ENCODE measurements at regions not wholly inside any gene's neighbourhood (a gene's known extent, or its start where the extent isn't known, plus 50 kb on each side); places are given as distances from the start of the nearest gene placed in this dataset.
"Not testable (repeated sequence)": the region's sequence is repeated elsewhere in the genome, so short reads cannot be mapped to it uniquely, and the experiment has no call there.

- not testable (repeated sequence) for H3K9me3 Mint-ChIP-seq, H3K4me1 Mint-ChIP-seq, H3K27ac Mint-ChIP-seq, H3K27me3 Mint-ChIP-seq, H3K4me3 Mint-ChIP-seq, ATAC-seq
- peaks cover 65% of the 10 kb centered on the region for H3K36me3 Mint-ChIP-seq
Measured at GRCh38 chr16:29255957-29256356, 150.6 kb downstream of the NPIPB11 start.

DNA sequence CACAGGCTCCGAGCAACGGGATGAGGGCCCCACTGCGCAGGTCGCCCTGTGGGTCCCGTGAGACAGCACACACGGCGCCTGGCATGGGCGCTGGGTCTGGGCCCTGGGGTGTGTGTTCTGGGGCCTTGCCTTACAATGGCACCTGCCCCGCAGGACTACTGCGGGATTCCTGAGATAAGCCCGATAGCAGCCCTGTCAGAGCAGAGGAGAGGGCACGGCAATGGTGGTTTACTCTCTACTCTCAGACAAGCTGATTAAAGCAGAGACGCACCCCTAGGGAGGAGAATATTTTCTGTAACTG, 151.1 kb downstream of the NPIPB11 start:
- H3K4me3 Mint-ChIP-seq, H3K9me3 Mint-ChIP-seq, H3K27ac Mint-ChIP-seq, ATAC-seq, H3K27me3 Mint-ChIP-seq, H3K4me1 Mint-ChIP-seq: not testable (repeated sequence)
- peaks cover 70% of the 10 kb centered on the region for H3K36me3 Mint-ChIP-seq

DNA sequence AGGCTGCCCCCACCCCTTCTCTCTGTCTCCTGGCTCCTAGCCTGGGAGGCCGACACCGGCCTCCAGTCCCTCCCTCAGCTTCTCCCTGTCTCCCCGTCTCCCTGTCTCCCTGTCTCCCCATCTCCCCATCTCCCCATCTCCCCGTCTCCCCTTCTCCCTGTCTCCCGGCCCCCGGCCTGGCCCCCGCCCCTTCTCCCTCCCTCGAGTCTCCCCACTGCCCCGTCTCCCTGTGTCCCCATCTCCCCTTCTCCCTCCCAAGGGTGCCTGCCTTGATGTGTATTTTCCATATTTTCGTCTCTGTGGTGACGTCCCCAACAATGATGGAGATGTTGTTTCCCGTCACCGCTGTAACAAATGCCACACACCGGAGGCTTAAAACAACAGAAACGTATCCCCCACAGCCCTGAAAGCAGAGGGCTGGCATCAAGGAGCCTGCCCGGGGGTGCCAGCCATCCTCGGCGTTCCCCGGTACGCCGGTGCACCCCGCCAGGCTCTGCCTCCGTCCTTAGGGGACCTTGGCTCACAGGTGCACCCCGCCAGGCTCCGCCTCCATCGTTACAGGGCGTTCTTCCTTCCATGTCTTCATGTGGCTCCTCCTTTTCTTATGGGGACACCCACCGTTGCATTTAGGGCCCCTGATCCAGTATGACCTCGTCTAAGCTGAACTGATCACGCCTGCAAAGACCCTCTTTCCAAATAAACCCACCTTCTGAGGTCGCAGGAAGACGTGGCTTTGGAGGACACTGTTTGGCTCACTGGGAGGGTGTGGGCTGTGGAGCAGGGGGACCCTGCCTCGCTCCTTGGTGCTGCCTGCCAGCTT, 151.6 kb downstream of the NPIPB11 start:
- Mint-ChIP-seq H3K4me1 (no peaks in the 10 kb centered on the region), H3K4me3 (no peak overlapping the region), H3K36me3 (peaks cover 71% of the 10 kb centered on the region), H3K9me3 (no peaks in the 10 kb centered on the region), H3K27me3 (no peaks in the 10 kb centered on the region), H3K27ac (no peak overlapping the region)
- ATAC-seq, result no peak

DNA sequence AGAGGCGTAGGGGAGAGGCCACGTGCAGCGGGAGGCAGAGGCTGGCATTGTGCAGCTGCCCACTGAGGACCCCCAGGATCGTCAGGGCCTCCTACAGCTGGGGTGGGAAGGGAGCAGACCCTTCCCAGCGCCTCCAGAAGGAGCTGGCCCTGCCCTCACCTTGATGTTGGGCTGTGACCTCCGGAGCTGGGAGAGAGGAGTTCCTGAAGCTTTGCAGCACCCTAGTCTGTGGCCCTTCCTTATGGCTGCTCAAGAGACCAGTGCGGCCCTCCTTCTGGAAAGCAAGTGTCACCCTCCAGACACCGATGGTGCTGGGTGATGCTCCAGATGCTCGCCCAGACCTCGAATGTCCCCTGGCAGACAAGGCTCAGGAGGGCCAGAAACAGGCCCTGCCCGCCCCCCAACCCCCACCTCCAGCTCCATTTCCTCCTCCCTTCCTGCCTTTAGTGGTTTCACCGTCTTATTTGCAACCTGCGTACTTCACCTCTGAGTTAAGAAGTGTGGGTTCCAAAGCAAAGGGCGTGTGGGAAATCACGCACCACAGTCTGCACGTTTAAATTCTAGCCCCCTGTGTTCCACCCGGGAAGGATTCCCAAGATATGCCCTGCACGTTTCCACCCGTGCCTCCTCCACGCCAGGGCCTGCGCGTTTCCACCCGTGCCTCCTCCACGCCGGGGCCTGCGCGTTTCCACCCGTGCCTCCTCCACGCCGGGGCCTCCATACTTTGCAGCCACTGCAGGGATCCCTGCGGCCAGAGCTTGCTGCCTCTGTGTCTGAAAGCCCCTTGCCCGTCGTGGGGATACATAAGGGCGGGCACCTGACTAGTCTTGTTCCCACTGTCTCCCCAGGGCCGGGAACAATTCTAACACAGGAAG, 152.6 kb downstream of the NPIPB11 start:
- not testable (repeated sequence) for H3K27ac Mint-ChIP-seq, H3K9me3 Mint-ChIP-seq, H3K27me3 Mint-ChIP-seq, H3K4me3 Mint-ChIP-seq, H3K4me1 Mint-ChIP-seq, ATAC-seq
- peaks cover 79% of the 10 kb centered on the region for H3K36me3 Mint-ChIP-seq

DNA sequence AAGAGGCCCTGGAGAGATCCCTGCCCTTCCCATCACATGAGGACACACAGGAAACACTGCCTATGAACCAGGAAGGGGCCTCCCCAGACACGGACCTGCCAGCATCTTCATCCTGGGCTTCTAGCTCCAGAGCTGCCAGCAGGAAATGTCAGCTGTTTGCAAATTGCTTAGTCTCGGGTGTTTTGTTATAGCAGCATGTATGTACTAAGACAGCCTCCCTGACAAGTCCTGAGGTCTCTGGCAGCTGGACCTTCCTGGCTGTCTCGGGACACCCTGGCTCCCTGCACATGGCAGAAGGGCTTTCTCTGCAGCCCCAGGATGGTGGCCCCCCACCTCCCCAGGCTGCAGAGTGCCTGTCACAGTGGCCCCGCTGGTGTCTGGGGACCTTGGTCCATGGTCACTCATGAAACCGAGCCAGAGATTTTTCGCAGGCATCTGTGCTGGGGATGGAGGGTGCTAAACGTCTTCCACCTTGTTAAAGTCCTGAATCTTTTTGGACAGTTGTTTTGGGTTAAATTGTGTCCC, 153.4 kb downstream of the NPIPB11 start:
- H3K36me3 Mint-ChIP-seq, result peaks cover 81% of the 10 kb centered on the region
- not testable (repeated sequence) for H3K27me3 Mint-ChIP-seq, H3K4me1 Mint-ChIP-seq, H3K27ac Mint-ChIP-seq, ATAC-seq, H3K4me3 Mint-ChIP-seq, H3K9me3 Mint-ChIP-seq

DNA sequence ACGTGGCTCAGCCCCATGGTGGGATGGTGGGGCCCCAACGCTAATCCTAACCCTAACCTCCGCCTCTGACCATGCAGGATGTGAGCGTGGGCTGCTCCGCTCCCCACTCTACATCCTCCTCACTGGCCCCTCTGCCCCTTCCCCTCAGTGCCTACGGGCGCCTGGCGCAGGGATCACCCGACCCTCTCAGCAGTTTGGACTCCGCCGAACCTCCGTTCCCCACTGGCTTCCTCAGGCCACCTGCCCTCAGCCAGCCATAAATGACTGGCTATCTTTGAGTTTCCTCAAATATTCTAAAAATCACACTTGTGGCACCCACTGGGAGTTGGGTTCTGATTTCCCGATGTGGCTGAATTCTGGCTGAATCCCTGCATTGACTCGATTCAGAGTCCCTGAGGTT, 154.2 kb downstream of the NPIPB11 start:
- ATAC-seq, H3K4me1 Mint-ChIP-seq, H3K27me3 Mint-ChIP-seq, H3K4me3 Mint-ChIP-seq, H3K9me3 Mint-ChIP-seq, H3K27ac Mint-ChIP-seq: not testable (repeated sequence)
- peaks cover 79% of the 10 kb centered on the region for H3K36me3 Mint-ChIP-seq

DNA sequence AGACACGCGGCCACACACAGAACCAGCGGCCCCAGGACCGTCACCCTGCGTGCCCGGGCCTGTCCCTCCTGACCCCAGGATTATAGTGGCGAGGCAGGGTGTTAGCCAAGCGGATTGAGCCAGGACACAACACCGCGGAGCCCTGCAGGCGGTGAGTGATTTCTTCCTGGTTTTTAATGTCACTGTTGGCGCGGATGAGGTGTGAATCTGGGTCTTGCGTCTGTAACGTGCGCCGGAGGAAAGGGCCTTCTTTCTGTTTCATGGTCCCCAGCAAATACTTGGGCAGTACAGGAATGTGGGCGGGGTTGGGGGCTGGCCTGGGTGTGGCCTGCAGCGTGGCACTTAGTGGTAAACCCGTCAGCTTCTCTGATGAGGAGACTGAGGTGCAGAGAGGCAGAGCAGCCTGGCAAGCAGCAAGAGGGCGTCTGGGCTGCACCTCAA, 154.9 kb downstream of the NPIPB11 start:
- ATAC-seq, H3K4me3 Mint-ChIP-seq, H3K27ac Mint-ChIP-seq, H3K4me1 Mint-ChIP-seq, H3K9me3 Mint-ChIP-seq, H3K27me3 Mint-ChIP-seq: not testable (repeated sequence)
- H3K36me3 Mint-ChIP-seq, result peaks cover 79% of the 10 kb centered on the region

DNA sequence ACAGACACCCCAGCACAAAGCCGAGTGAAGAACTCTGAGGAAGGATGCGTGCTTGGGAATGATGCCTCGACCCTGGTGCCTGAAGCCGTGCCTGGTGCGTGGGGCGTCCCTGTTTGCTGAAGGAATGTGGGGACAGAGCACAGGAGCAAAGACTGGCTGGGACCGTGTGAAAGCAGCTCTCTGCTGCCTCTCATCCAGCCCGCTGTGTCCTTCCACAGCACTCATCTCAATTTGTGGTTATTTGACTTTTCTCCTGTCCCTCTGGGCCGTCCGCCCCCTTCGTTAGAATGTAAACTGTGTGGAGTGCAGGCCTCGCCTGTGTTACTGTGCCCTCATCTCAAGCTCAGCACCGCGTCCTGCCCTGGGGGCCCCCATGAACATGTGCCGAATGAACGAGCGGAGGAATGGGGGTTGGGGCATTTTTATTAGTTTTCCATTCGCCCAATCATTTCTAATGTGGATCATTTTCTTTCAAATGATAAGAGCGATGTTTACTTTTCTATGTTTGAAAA, 155.5 kb downstream of the NPIPB11 start:
- not testable (repeated sequence) for H3K27me3 Mint-ChIP-seq, H3K4me1 Mint-ChIP-seq, H3K27ac Mint-ChIP-seq, ATAC-seq, H3K9me3 Mint-ChIP-seq, H3K4me3 Mint-ChIP-seq
- peaks cover 82% of the 10 kb centered on the region for H3K36me3 Mint-ChIP-seq

GRCh38 chr16:29250469-29250868, 156.0 kb downstream of the NPIPB11 start:
- not testable (repeated sequence) for ATAC-seq, H3K27ac Mint-ChIP-seq, H3K4me3 Mint-ChIP-seq

DNA sequence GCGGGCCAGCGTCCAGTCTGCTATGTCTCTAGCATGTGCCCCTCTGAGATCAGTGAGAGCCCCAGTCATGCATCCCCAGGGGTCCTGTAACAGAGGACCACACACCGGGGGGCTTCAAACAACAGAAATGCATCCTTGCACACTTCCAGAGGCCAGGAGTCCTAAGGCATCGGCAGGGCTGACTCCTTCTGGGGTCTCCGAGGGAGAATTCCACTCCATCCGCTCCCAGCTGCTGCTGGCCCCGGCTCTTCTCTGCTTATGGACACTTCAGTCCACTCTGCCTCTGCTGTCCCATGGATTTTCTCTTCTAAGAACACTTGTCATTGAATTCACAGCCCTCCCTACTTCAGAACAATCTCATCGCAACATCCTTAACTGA, 157.6 kb downstream of the NPIPB11 start:
- H3K9me3 Mint-ChIP-seq, H3K27me3 Mint-ChIP-seq, H3K4me1 Mint-ChIP-seq, ATAC-seq, H3K4me3 Mint-ChIP-seq: not testable (repeated sequence)
- H3K36me3 Mint-ChIP-seq, result peaks cover 75% of the 10 kb centered on the region
- H3K27ac Mint-ChIP-seq, result peak overlapping the region; percentile 17

More at GRCh38 chr16:29250469-29250868, 156.0 kb downstream of the NPIPB11 start:
- peaks cover 88% of the 10 kb centered on the region for H3K36me3 Mint-ChIP-seq
- not testable (repeated sequence) for H3K9me3 Mint-ChIP-seq, H3K27me3 Mint-ChIP-seq, H3K4me1 Mint-ChIP-seq

- not testable (repeated sequence) for H3K4me1 Mint-ChIP-seq, H3K27me3 Mint-ChIP-seq, H3K4me3 Mint-ChIP-seq, H3K9me3 Mint-ChIP-seq, ATAC-seq
- Mint-ChIP-seq H3K27ac (peak overlapping the region; percentile 17), H3K36me3 (peaks cover 74% of the 10 kb centered on the region)
Measured at GRCh38 chr16:29248306-29248939, 158.1 kb downstream of the NPIPB11 start.

DNA sequence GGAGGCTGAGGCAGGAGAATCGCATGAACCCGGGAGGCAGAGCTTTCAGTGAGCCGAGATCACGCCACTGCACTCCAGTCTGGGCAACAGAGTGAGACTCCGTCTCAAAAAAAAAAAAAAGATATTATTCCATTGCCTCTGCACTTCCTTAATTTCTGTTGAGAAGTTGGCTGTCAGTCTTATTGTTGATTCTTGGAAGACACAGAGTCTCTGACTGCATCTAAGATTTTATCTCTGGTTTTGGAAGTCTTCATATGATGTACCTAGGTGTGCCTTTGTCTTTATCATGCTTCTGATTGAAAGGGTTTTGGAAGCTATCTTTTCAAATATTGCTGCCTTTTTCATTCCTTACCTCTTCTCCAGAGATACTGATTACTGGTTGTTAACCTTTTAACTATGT, 160.4 kb downstream of the NPIPB11 start:
- H3K27ac Mint-ChIP-seq, H3K9me3 Mint-ChIP-seq, H3K27me3 Mint-ChIP-seq, H3K4me3 Mint-ChIP-seq, H3K4me1 Mint-ChIP-seq, ATAC-seq: not testable (repeated sequence)
- peaks cover 64% of the 10 kb centered on the region for H3K36me3 Mint-ChIP-seq

DNA sequence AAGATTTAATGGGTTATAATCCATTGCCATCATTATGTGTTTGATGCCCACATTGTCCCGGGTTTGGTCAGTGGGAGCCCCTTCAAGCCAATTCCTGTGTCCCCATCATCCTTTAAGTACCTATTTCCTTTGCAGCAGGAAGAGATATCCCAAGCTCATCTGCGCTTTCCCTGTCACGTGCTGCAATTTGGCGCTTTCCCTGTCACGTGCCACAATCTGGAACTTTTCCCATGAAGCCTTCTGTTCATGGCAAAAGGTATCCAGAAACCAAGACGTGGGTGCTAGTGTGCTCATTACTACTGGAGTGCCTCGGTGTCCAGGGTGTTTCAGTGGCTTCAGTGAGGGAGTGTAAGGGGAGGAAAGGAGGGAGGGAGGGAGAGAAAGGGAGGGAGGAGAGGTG, 168.5 kb downstream of the NPIPB11 start:
- no peak for ATAC-seq
- no peaks in the 10 kb centered on the region for H3K27me3 Mint-ChIP-seq
- H3K4me1 Mint-ChIP-seq, result no peaks in the 10 kb centered on the region
- no peak overlapping the region for H3K4me3 Mint-ChIP-seq
- H3K27ac Mint-ChIP-seq, result no peak overlapping the region
- H3K36me3 Mint-ChIP-seq, result peaks cover 35% of the 10 kb centered on the region
- H3K9me3 Mint-ChIP-seq, result no peaks in the 10 kb centered on the region

GRCh38 chr16:29237495-29237894, 169.0 kb downstream of the NPIPB11 start:
- H3K27ac Mint-ChIP-seq, H3K4me1 Mint-ChIP-seq, H3K9me3 Mint-ChIP-seq, ATAC-seq, H3K4me3 Mint-ChIP-seq, H3K27me3 Mint-ChIP-seq: not testable (repeated sequence)
- peaks cover 34% of the 10 kb centered on the region for H3K36me3 Mint-ChIP-seq

GRCh38 chr16:29237023-29237422, 169.5 kb downstream of the NPIPB11 start:
- H3K9me3 Mint-ChIP-seq, H3K27ac Mint-ChIP-seq, H3K4me1 Mint-ChIP-seq, H3K27me3 Mint-ChIP-seq, H3K4me3 Mint-ChIP-seq, ATAC-seq: not testable (repeated sequence)
- peaks cover 30% of the 10 kb centered on the region for H3K36me3 Mint-ChIP-seq
